AG10803 (cell line): ENCODE measurements at regions not wholly inside any gene's neighbourhood (a gene's known extent, or its start where the extent isn't known, plus 50 kb on each side); places are given as distances from the start of the nearest gene placed in this dataset.

ENCODE experiments used
- DNase-seq: peaks from one replicate; pipeline ENCODE4 v3.0.0; 2010; ENCODE audit warnings: low read depth
- H3K4me3 ChIP-seq: 2 replicates; pipeline ENCODE4 v1.5.1; 2011; ENCODE audit warnings: mild to moderate bottlenecking, low read length, control low read depth
- TF ChIP-seq, protein P1 (sequence below): conservative IDR thresholded peaks from 2 replicates; pipeline ENCODE4 v1.5.1; 2011; ENCODE audit warnings: mild to moderate bottlenecking, low read length, control low read depth, inconsistent platforms

DNA sequence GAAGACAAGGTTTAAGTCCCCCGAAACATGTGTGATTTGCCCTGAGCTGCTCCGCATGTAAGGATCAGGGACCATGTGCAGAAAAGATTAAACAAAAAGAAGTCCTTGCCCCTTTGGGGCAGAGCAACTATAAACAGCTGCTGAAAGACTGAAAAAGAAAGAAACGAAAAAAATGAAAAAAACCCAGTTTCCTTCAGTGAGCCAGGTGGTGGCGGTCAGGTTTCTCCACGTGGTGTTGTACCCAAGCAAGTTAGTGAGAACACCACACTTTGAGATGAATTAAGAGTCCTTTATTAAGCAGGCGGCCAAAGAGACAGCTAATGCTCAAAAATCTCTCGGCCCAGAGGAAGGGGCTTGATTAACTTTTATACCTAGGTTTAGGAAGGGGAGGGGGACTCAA, 404.9 kb upstream of the SYT4 start:
- TF ChIP-seq, protein P1, sequence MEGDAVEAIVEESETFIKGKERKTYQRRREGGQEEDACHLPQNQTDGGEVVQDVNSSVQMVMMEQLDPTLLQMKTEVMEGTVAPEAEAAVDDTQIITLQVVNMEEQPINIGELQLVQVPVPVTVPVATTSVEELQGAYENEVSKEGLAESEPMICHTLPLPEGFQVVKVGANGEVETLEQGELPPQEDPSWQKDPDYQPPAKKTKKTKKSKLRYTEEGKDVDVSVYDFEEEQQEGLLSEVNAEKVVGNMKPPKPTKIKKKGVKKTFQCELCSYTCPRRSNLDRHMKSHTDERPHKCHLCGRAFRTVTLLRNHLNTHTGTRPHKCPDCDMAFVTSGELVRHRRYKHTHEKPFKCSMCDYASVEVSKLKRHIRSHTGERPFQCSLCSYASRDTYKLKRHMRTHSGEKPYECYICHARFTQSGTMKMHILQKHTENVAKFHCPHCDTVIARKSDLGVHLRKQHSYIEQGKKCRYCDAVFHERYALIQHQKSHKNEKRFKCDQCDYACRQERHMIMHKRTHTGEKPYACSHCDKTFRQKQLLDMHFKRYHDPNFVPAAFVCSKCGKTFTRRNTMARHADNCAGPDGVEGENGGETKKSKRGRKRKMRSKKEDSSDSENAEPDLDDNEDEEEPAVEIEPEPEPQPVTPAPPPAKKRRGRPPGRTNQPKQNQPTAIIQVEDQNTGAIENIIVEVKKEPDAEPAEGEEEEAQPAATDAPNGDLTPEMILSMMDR = no peak
- no peak for DNase-seq
- H3K4me3 ChIP-seq = no peak overlapping the region

DNA sequence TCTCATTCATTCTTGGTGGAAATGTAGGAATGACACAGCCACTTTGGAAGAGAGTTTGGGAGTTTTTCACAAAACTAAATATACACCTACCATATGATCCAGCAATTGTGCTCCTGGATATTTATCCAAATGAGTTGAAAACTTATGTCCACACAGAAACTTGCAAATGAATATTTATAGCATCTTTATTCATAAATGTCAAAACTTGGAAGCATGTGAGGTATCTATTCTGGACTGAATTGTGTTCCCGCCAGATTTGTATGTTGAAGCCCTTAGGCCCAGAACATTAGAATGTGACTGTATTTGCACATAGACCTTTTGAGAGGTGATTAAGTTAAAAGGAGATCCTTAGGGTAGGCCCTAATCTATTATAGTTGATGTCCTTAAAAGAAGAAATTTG, 409.4 kb upstream of the SYT4 start:
- TF ChIP-seq, protein P1 = no peak
- DNase-seq = no peak
- no peak overlapping the region for H3K4me3 ChIP-seq

DNA sequence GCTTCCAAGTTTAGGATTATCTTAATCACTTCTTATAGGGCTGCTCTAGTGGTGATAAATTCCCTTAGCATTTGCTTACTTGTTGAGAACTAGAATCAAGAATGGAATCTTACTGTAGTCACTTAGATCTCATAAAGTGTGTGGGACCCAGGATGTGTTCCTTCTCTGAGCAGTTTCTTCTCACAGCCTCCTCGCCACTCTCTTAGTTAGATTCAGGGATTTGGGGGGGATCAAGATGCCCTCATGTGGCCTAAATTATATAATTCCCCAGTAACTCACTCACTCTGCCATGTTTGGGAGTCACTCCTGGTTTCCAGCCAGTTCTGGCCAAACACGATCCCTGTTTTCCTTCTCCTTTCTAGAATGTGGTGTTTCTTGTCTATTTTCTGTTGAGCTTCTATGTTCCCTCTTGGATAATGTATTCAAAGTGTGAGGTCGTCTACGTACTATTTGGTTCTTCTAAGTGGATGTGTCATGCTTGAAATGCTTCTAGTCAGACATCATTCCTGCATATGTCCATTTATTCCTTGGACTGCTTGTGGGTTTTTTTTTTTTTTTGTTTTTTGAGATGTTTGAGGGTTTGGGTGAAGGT, 414.9 kb upstream of the SYT4 start:
- peak; percentile 82 for DNase-seq
- TF ChIP-seq, protein P1 = no peak
- no peak overlapping the region for H3K4me3 ChIP-seq

DNA sequence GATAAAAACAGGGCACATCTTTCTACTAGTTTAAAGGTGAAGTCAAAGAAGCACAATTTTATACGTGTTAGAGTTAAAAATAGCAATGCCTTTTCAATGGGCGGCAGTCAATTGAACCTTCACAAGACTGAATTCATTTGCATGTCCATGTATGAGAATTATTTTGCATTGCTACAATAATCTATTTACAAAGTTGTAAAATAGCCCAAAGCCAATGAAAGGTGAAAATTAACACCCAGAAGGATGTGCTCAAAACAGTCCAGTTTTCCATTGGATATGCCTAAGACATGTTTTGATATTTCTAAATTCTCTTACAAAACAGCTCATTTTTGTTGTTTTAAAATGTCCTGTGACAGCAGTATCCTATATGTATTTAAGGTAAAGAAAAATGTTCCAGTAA, 425.1 kb upstream of the SYT4 start:
- no peak overlapping the region for H3K4me3 ChIP-seq
- no peak for DNase-seq
- TF ChIP-seq, protein P1 = no peak

DNA sequence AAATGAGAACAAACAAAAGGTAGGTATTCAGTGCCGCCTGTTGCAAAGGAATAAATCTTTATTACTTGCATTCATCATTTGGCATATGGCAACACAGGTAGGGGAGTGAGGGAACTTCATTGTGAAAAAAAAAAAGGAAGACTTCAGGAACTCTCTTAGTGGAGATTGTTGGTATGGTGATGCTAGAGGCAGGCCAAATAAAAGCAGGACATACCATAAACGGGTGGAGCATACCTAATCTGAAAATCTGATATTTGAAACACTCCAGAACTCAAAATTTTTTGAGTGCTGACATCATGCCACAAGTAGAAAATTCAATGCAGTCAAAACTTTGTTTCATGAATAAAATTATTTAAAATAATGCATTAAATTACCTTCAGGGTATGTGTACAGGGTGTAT, 425.8 kb upstream of the SYT4 start:
- no peak for DNase-seq
- TF ChIP-seq, protein P1 = no peak
- no peak overlapping the region for H3K4me3 ChIP-seq

DNA sequence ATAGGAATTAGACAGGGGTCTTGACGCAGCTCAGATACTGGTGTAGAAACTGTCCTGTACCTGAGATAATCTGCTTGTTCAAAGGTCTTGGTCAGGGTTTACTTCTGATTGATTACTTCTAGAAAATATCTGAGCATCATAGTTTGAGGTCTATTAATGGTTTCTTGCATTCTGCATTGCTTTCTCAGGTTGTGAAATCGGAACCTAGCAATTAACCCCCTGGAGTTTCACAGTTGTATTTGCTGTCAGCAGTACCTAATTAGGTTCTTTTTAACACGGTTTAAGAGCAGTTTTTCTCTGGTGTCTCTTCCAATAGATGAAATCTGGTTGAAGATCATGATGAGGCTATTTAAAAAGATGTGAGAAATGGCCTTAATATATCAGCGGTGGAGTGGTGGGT, 428.6 kb upstream of the SYT4 start:
- H3K4me3 ChIP-seq = no peak overlapping the region
- no peak for DNase-seq
- TF ChIP-seq, protein P1 = no peak

DNA sequence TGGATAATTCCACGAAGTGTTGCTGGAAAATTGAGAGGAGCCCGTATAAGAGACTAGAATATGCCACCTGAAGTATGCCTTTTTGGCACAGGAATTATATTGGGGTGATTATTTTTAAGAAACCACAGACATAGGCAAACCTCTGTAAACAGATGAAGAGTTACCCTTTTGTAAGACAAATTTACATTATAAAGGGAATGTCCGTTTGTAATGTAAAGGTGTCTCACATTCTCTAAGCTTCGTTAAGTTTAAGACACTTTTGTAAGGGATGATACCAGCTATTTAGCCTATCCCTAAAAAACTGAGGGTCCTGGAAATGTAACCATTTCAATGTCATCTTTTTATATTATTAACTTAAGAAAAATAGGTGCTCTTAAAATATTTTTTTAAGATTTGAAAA, 432.8 kb upstream of the SYT4 start:
- DNase-seq = no peak
- no peak overlapping the region for H3K4me3 ChIP-seq
- TF ChIP-seq, protein P1 = no peak
